Kidney (tissue), 13 donors: ENCODE measurements at regions not wholly inside any gene's neighbourhood (a gene's known extent, or its start where the extent isn't known, plus 50 kb on each side); places are given as distances from the start of the nearest gene placed in this dataset.

ENCODE experiments used
- DNase-seq, 5 donors: peaks; one replicate each; pipeline ENCODE4 v3.0.0-alpha.2; 2013 to 2020
- FAIRE-seq: peaks from 2 replicates; lab custom pipeline; 2012; peaks lifted over from hg19 to GRCh38; lab: Jason Lieb, UNC
- H3K27ac ChIP-seq, 2 donors: one replicate each; pipeline ENCODE4 v1.7.0; 2013; ENCODE audit warnings: low read depth in 2 of 2, low read length in 2 of 2, inconsistent platforms in 1 of 2
- H3K27me3 ChIP-seq: one replicate; pipeline ENCODE4 v1.7.1; 2013; ENCODE audit warnings: low read length, inconsistent platforms; ENCODE audit not compliant: control insufficient read depth, insufficient read depth
- H3K36me3 ChIP-seq, 3 donors: one replicate each; pipeline versions ENCODE4 v1.7.0 to v1.7.1; 2013; ENCODE audit warnings: low read length in 3 of 3, control low read depth in 1 of 3, inconsistent platforms in 1 of 3; ENCODE audit not compliant: insufficient read depth in 3 of 3, control insufficient read depth in 2 of 3
- H3K4me1 ChIP-seq, 3 donors: one replicate each; pipeline versions ENCODE4 v1.7.0 to v1.7.1; 2013; ENCODE audit warnings: low read length in 3 of 3, inconsistent platforms in 1 of 3, low read depth in 1 of 3; ENCODE audit not compliant: control insufficient read depth in 2 of 3, insufficient read depth in 2 of 3
- H3K4me3 ChIP-seq, 3 donors: one replicate each; pipeline versions ENCODE4 v1.7.0 to v1.8.1; 2013; ENCODE audit warnings: low read length in 3 of 3, control low read depth in 1 of 3, inconsistent platforms in 1 of 3
- H3K9ac ChIP-seq, 3 donors: one replicate each; pipeline versions ENCODE4 v1.7.0 to v1.7.1; 2013; ENCODE audit warnings: low read length in 3 of 3, control low read depth in 1 of 3, inconsistent platforms in 1 of 3
- H3K9me3 ChIP-seq, 3 donors: one replicate each; pipeline versions ENCODE4 v1.7.0 to v1.7.1; 2013; ENCODE audit warnings: low read length in 3 of 3, control low read depth in 1 of 3, inconsistent platforms in 1 of 3; ENCODE audit not compliant: control insufficient read depth in 2 of 3, insufficient read depth in 1 of 3
- CTCF ChIP-seq: IDR thresholded peaks from 3 replicates; pipeline ENCODE4 v1.5.1; 2012; ENCODE audit warnings: mild to moderate bottlenecking, moderate library complexity, borderline replicate concordance; ENCODE audit not compliant: insufficient read depth; ENCODE audit errors: extremely low read depth
- intact Hi-C: fragments of 100-400 bp; cut with DNase I; formaldehyde crosslinking; loops from one replicate; pipeline ENCODE4 v1.11.1; 2022
- donor health status: control.
- donor health status: control.
- donor health status: control.
- donor health status: control.
- donor health status: control.
- donor health status: DM: yes; HTN: yes; CAD: no.
- donor health status: Normal renal cell carcinoma (clear cell type).

- no peak overlapping the region for H3K4me3 ChIP-seq
- no peak for TF ChIP-seq CTCF
- peak overlapping the region; percentile 78 to 95 for H3K27ac ChIP-seq
- intact Hi-C loops, result loop anchor here (10.0 kb wide), 1 partner anchor 145 kb away; no protein-coding TSS in a partner anchor
- peaks cover 0 to 8% (median 2%) of the 10 kb centered on the region in 3 donors for H3K36me3 ChIP-seq
- DNase-seq (peak in 4 of 5 donors; percentile 42 to 71 (median 57)), FAIRE-seq (no peak)
- peak overlapping the region in 1 of 3 donors; percentile 70 for H3K9ac ChIP-seq
- H3K27me3 ChIP-seq, result no peaks in the 10 kb centered on the region
- peaks cover 3 to 75% (median 56%) of the 10 kb centered on the region in 3 donors for H3K4me1 ChIP-seq
- H3K9me3 ChIP-seq, result no peaks in the 10 kb centered on the region
Measured at GRCh38 chr7:130899638-130900401, 165.8 kb upstream of the KLF14 start.

GRCh38 chr7:130900471-130901076, 166.6 kb upstream of the KLF14 start:
- Histone ChIP-seq H3K27ac (peak overlapping the region; percentile 78 to 95), H3K36me3 (peaks cover 0 to 8% (median 2%) of the 10 kb centered on the region in 3 donors), H3K9me3 (no peaks in the 10 kb centered on the region), H3K9ac (peak overlapping the region in 1 of 3 donors; percentile 70), H3K27me3 (no peaks in the 10 kb centered on the region), H3K4me3 (no peak overlapping the region), H3K4me1 (peaks cover 3 to 68% (median 50%) of the 10 kb centered on the region in 3 donors)
- DNase-seq (no peak), FAIRE-seq (no peak)
- intact Hi-C loops, result no loop called here
- TF ChIP-seq CTCF, result no peak

GRCh38 chr7:130901209-130901783, 167.3 kb upstream of the KLF14 start:
- Histone ChIP-seq H3K9ac (peak overlapping the region in 1 of 3 donors; percentile 70), H3K27me3 (no peaks in the 10 kb centered on the region), H3K9me3 (no peaks in the 10 kb centered on the region), H3K27ac (peak overlapping the region; percentile 78 to 95), H3K4me3 (no peak overlapping the region), H3K4me1 (peaks cover 3 to 73% (median 47%) of the 10 kb centered on the region in 3 donors), H3K36me3 (peaks cover 0 to 8% (median 0%) of the 10 kb centered on the region in 3 donors)
- FAIRE-seq (no peak), DNase-seq (peak; percentile 70 to 92 (median 77))
- TF ChIP-seq CTCF, result no peak
- intact Hi-C loops, result no loop called here
